Dermis blood vessel endothelial cell (primary cell): ENCODE measurements at regions not wholly inside any gene's neighbourhood (a gene's known extent, or its start where the extent isn't known, plus 50 kb on each side); places are given as distances from the start of the nearest gene placed in this dataset.
A peak's percentile ranks its signal among the peaks of the same experiment; 100 is the strongest.
"Not testable (repeated sequence)": the region's sequence is repeated elsewhere in the genome, so short reads cannot be mapped to it uniquely, and the experiment has no call there.

Experiments used
- DNase-seq: peaks from one replicate; pipeline ENCODE4 v3.0.0; 2010

GRCh38 chr12:65741656-65742017 is 82.6 kb upstream of the HMGA2 start:
- DNase-seq = peak; percentile 54

- peak; percentile 61 for DNase-seq
Measured at GRCh38 chr12:65742018-65743010, 82.0 kb upstream of the HMGA2 start.

- not testable (repeated sequence) for DNase-seq
Measured at GRCh38 chr12:65744236-65744840, 79.9 kb upstream of the HMGA2 start.

- no peak for DNase-seq
Measured at GRCh38 chr12:65747338-65747737, 76.9 kb upstream of the HMGA2 start.

GRCh38 chr12:65748332-65748731 is 76.0 kb upstream of the HMGA2 start:
- DNase-seq = no peak

- DNase-seq = no peak
Measured at GRCh38 chr12:65754290-65754689, 70.0 kb upstream of the HMGA2 start.

- no peak for DNase-seq
Measured at GRCh38 chr12:65754744-65755595, 69.3 kb upstream of the HMGA2 start.

GRCh38 chr12:65755596-65755978 is 68.7 kb upstream of the HMGA2 start:
- no peak for DNase-seq

GRCh38 chr12:65756267-65756666 is 68.0 kb upstream of the HMGA2 start:
- DNase-seq = no peak

GRCh38 chr12:65756956-65757511 is 67.2 kb upstream of the HMGA2 start:
- DNase-seq = no peak

GRCh38 chr12:65758401-65758800 is 65.9 kb upstream of the HMGA2 start:
- no peak for DNase-seq

GRCh38 chr12:65759735-65760134 is 64.5 kb upstream of the HMGA2 start:
- no peak for DNase-seq

- no peak for DNase-seq
Measured at GRCh38 chr12:65761301-65761700, 63.0 kb upstream of the HMGA2 start.

GRCh38 chr12:65764325-65764724 is 60.0 kb upstream of the HMGA2 start:
- DNase-seq = no peak

- peak; percentile 39 for DNase-seq
Measured at GRCh38 chr12:65765436-65765813, 58.9 kb upstream of the HMGA2 start.

- DNase-seq = no peak
Measured at GRCh38 chr12:65769880-65770279, 54.4 kb upstream of the HMGA2 start.
